ENCODE measurements at regions not wholly inside any gene's neighbourhood (a gene's known extent, or its start where the extent isn't known, plus 50 kb on each side); places are given as distances from the start of the nearest gene placed in this dataset.

DNA sequence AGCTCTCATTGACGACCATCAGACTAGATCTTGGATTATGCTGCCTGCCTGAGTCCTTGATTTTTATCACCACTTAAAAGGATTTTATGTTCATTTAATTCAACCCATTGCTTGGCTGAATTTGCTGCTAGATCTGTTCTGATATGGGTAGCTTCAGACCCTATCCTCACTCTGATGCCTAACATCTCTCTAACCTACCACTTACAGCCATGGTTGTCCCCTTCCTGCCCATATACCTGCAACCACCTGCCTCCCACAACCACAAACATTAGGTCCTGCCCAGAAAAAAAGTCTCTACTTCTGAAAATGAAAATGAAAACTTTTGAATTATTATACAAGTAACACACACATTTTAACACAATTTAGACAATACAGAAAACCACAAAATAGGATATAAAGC lies 310.8 kb downstream of the HNRNPD start:
- no peaks in the 10 kb centered on the region for H3K4me1 ChIP-seq (ENCODE audit: control insufficient read depth, extremely low read depth, insufficient read depth, low read length)
- H3K79me2 ChIP-seq (ENCODE audit: control insufficient read depth, insufficient read depth, low read length), result no peaks in the 10 kb centered on the region
- no peak overlapping the region for H3K9ac ChIP-seq (ENCODE audit: insufficient read depth, low read length)
- no peaks in the 10 kb centered on the region for H3K27me3 ChIP-seq (ENCODE audit: control insufficient read depth, insufficient read depth, low read length)
- H4K20me1 ChIP-seq (ENCODE audit: control insufficient read depth, extremely low read depth, insufficient read depth, low read length), result no peaks in the 10 kb centered on the region
- H3K27ac ChIP-seq (ENCODE audit: insufficient read depth, low read length), result no peak overlapping the region
- H3K9me3 ChIP-seq (ENCODE audit: control insufficient read depth, insufficient read depth, low read depth, low read length), result no peaks in the 10 kb centered on the region
- no peak overlapping the region for H3K4me3 ChIP-seq (replicated peaks in 1 of 4; ENCODE audit: control extremely low read depth in 1 of 4, insufficient read depth in 1 of 4, low read depth in 3 of 4, low read length in 4 of 4)
- TF ChIP-seq, protein P1, sequence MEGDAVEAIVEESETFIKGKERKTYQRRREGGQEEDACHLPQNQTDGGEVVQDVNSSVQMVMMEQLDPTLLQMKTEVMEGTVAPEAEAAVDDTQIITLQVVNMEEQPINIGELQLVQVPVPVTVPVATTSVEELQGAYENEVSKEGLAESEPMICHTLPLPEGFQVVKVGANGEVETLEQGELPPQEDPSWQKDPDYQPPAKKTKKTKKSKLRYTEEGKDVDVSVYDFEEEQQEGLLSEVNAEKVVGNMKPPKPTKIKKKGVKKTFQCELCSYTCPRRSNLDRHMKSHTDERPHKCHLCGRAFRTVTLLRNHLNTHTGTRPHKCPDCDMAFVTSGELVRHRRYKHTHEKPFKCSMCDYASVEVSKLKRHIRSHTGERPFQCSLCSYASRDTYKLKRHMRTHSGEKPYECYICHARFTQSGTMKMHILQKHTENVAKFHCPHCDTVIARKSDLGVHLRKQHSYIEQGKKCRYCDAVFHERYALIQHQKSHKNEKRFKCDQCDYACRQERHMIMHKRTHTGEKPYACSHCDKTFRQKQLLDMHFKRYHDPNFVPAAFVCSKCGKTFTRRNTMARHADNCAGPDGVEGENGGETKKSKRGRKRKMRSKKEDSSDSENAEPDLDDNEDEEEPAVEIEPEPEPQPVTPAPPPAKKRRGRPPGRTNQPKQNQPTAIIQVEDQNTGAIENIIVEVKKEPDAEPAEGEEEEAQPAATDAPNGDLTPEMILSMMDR (conservative IDR thresholded peaks at IDR 0.05 in 1 of 2, IDR thresholded peaks at IDR 0.05 in 1 of 2; ENCODE audit: low read depth in 1 of 2, low read length in 2 of 2), result no peak
- TF ChIP-seq EZH2 (IDR thresholded peaks at IDR 0.05; ENCODE audit: low read length, missing control alignments), result no peak
- H3K4me2 ChIP-seq (ENCODE audit: extremely low read depth, insufficient read depth, low read length), result no peak overlapping the region
- no peak overlapping the region for H2AFZ ChIP-seq (ENCODE audit: low read length)
- no peak for DNase-seq (ENCODE audit: low read depth in 2 of 2)
- H3K36me3 ChIP-seq (ENCODE audit: control insufficient read depth, insufficient read depth, low read length), result no peaks in the 10 kb centered on the region

DNA sequence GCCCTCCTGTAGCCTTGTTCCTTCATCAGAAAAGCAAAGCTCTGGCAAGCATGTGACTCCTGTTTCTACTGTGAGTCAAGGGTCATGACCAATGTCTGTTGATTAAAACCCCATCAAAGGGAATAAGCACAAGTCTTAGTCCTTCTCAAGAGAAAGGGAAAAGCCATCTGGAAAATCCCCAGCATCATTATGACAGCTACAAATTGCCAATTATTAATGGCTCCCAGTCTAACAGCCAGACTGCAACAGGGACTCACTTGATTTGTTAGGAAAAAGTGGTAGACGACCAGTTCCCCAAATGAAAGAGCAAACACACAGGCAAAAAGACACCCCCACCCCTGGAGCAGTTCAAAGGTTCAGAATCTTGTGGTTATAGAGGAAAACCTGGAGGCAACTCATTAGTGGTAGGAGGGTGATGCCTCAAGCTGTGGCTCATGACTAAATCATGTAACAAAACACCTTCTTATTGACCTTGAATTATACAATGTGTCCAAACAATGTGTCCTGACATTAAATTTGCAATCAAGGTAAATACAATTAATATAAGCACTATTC lies 315.7 kb downstream of the HNRNPD start:
- no peak for DNase-seq (ENCODE audit: low read depth in 2 of 2)
- Histone ChIP-seq H2AFZ (ENCODE audit: low read length) (no peak overlapping the region), H3K27me3 (ENCODE audit: control insufficient read depth, insufficient read depth, low read length) (no peaks in the 10 kb centered on the region), H3K4me2 (ENCODE audit: extremely low read depth, insufficient read depth, low read length) (no peak overlapping the region), H3K4me1 (ENCODE audit: control insufficient read depth, extremely low read depth, insufficient read depth, low read length) (no peaks in the 10 kb centered on the region), H3K36me3 (ENCODE audit: control insufficient read depth, insufficient read depth, low read length) (no peaks in the 10 kb centered on the region), H3K27ac (ENCODE audit: insufficient read depth, low read length) (no peak overlapping the region), H3K9me3 (ENCODE audit: control insufficient read depth, insufficient read depth, low read depth, low read length) (no peaks in the 10 kb centered on the region), H3K79me2 (ENCODE audit: control insufficient read depth, insufficient read depth, low read length) (no peaks in the 10 kb centered on the region), H3K9ac (ENCODE audit: insufficient read depth, low read length) (no peak overlapping the region), H3K4me3 (replicated peaks in 1 of 4; ENCODE audit: control extremely low read depth in 1 of 4, insufficient read depth in 1 of 4, low read depth in 3 of 4, low read length in 4 of 4) (no peak overlapping the region), H4K20me1 (ENCODE audit: control insufficient read depth, extremely low read depth, insufficient read depth, low read length) (no peaks in the 10 kb centered on the region)
- TF ChIP-seq, protein P1 (conservative IDR thresholded peaks at IDR 0.05 in 1 of 2, IDR thresholded peaks at IDR 0.05 in 1 of 2; ENCODE audit: low read depth in 1 of 2, low read length in 2 of 2), result no peak
- TF ChIP-seq EZH2 (IDR thresholded peaks at IDR 0.05; ENCODE audit: low read length, missing control alignments), result no peak

DNA sequence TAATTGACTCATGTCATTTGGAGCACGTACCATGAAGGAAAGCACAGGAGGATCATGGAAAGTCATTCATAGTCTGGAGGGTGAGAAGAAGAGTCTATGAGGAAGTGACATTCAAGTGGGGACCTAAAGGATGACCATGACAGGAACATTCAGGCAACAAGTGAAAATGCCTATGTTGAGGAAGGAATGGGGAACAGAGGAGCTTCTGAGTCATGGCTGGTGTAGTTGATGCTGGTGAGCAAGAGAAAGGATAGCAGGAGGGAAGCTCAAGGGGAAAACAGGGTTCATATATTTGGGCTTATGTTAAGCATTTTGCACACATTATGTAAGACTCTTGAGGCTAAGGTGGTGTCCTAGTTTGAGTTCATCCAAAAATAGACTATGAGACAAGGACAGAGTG lies 318.6 kb downstream of the HNRNPD start:
- no peaks in the 10 kb centered on the region for H4K20me1 ChIP-seq (ENCODE audit: control insufficient read depth, extremely low read depth, insufficient read depth, low read length)
- no peaks in the 10 kb centered on the region for H3K79me2 ChIP-seq (ENCODE audit: control insufficient read depth, insufficient read depth, low read length)
- H3K4me1 ChIP-seq (ENCODE audit: control insufficient read depth, extremely low read depth, insufficient read depth, low read length), result no peaks in the 10 kb centered on the region
- no peak overlapping the region for H3K4me2 ChIP-seq (ENCODE audit: extremely low read depth, insufficient read depth, low read length)
- no peak overlapping the region for H3K4me3 ChIP-seq (replicated peaks in 1 of 4; ENCODE audit: control extremely low read depth in 1 of 4, insufficient read depth in 1 of 4, low read depth in 3 of 4, low read length in 4 of 4)
- no peak overlapping the region for H3K27ac ChIP-seq (ENCODE audit: insufficient read depth, low read length)
- no peak overlapping the region for H3K9ac ChIP-seq (ENCODE audit: insufficient read depth, low read length)
- TF ChIP-seq, protein P1 (conservative IDR thresholded peaks at IDR 0.05 in 1 of 2, IDR thresholded peaks at IDR 0.05 in 1 of 2; ENCODE audit: low read depth in 1 of 2, low read length in 2 of 2), result no peak
- TF ChIP-seq EZH2 (IDR thresholded peaks at IDR 0.05; ENCODE audit: low read length, missing control alignments), result no peak
- no peaks in the 10 kb centered on the region for H3K9me3 ChIP-seq (ENCODE audit: control insufficient read depth, insufficient read depth, low read depth, low read length)
- H3K27me3 ChIP-seq (ENCODE audit: control insufficient read depth, insufficient read depth, low read length), result no peaks in the 10 kb centered on the region
- H2AFZ ChIP-seq (ENCODE audit: low read length), result no peak overlapping the region
- H3K36me3 ChIP-seq (ENCODE audit: control insufficient read depth, insufficient read depth, low read length), result no peaks in the 10 kb centered on the region
- DNase-seq (ENCODE audit: low read depth in 2 of 2), result no peak
